ENCODE measurements at regions not wholly inside any gene's neighbourhood (a gene's known extent, or its start where the extent isn't known, plus 50 kb on each side); places are given as distances from the start of the nearest gene placed in this dataset.

- TF ChIP-seq CTCF (conservative IDR thresholded peaks at IDR 0.05) (no peak), ZFX (IDR thresholded peaks at IDR 0.05) (no peak)
These were observed 166.8 kb upstream of the TOX3 start for GRCh38 chr16:52713740-52714139.

Measured in C4-2B (cell line).